GM12872 (cell line): ENCODE measurements at regions not wholly inside any gene's neighbourhood (a gene's known extent, or its start where the extent isn't known, plus 50 kb on each side); places are given as distances from the start of the nearest gene placed in this dataset.

Experiments used
- CTCF ChIP-seq: IDR thresholded peaks from 3 replicates; pipeline ENCODE4 v1.5.1; 2011; ENCODE audit warnings: low read depth, mild to moderate bottlenecking, low read length, moderate library complexity; ENCODE audit not compliant: insufficient read depth

GRCh38 chr18:27826101-27826500 lies 350.8 kb downstream of the CDH2 start:
- TF ChIP-seq CTCF: no peak

GRCh38 chr18:27825689-27826088 lies 351.2 kb downstream of the CDH2 start:
- no peak for TF ChIP-seq CTCF

- no peak for TF ChIP-seq CTCF
These were observed 351.9 kb downstream of the CDH2 start for GRCh38 chr18:27824841-27825681.

- TF ChIP-seq CTCF: no peak
These were observed 352.7 kb downstream of the CDH2 start for GRCh38 chr18:27824275-27824674.

GRCh38 chr18:27823053-27823452 lies 353.9 kb downstream of the CDH2 start:
- TF ChIP-seq CTCF: no peak

- TF ChIP-seq CTCF: no peak
These were observed 368.2 kb downstream of the CDH2 start for GRCh38 chr18:27808683-27809082.

GRCh38 chr18:27803957-27804356 lies 373.0 kb downstream of the CDH2 start:
- no peak for TF ChIP-seq CTCF
